Activated CD8-positive, alpha-beta T cell treated with anti-CD3 and anti-CD28 coated beads for 36 hours (primary cell): ENCODE measurements at regions not wholly inside any gene's neighbourhood (a gene's known extent, or its start where the extent isn't known, plus 50 kb on each side); places are given as distances from the start of the nearest gene placed in this dataset.

Source experiments
- ATAC-seq: fragments of 200-7000 bp; cut with Tn5 transposase; one replicate; pipeline ENCODE4 v1.10.0; 2021; ENCODE audit warnings: mild to moderate bottlenecking, moderate library complexity
- CTCF ChIA-PET: fragments of 350-600 bp; sonication (Branson Sonifier 250); formaldehyde crosslinking; loops from one replicate; lab custom pipeline; 2021; ENCODE audit warnings: antibody characterized with exemption; lab: Charles Lee
- POLR2A ChIA-PET: fragments of 350-600 bp; sonication (Branson Sonifier 250); formaldehyde crosslinking; loops from one replicate; lab custom pipeline; 2021; ENCODE audit warnings: antibody characterized with exemption; lab: Charles Lee
- DNase-seq: peaks from one replicate; pipeline ENCODE4 v3.0.0-alpha.2; 2020
- H3K27ac Mint-ChIP-seq: one replicate; pipeline ENCODE4 v1.8.0; 2021; ENCODE audit warnings: mild to moderate bottlenecking, mixed read lengths
- H3K27me3 Mint-ChIP-seq: one replicate; pipeline ENCODE4 v1.8.0; 2021; ENCODE audit warnings: mixed read lengths
- H3K36me3 Mint-ChIP-seq: one replicate; pipeline ENCODE4 v1.8.0; 2021; ENCODE audit warnings: low read depth, mixed read lengths
- H3K4me1 Mint-ChIP-seq: one replicate; pipeline ENCODE4 v1.8.0; 2021; ENCODE audit warnings: low read depth, mixed read lengths
- H3K4me3 Mint-ChIP-seq: one replicate; pipeline ENCODE4 v1.8.0; 2021; ENCODE audit warnings: mild to moderate bottlenecking, moderate library complexity, mixed read lengths
- H3K9me3 Mint-ChIP-seq: one replicate; pipeline ENCODE4 v1.8.0; 2021; ENCODE audit warnings: mixed read lengths
- intact Hi-C: fragments of 100-400 bp; cut with micrococcal nuclease; formaldehyde crosslinking; loops from one replicate; pipeline ENCODE4 v1.10.0; 2022
- TF ChIP-seq, protein P1 (sequence below): fragments of 200-600 bp; IDR thresholded peaks from one replicate; pipeline ENCODE4 v1.8.0; 2022; ENCODE audit warnings: antibody characterized with exemption, mild to moderate bottlenecking

DNA sequence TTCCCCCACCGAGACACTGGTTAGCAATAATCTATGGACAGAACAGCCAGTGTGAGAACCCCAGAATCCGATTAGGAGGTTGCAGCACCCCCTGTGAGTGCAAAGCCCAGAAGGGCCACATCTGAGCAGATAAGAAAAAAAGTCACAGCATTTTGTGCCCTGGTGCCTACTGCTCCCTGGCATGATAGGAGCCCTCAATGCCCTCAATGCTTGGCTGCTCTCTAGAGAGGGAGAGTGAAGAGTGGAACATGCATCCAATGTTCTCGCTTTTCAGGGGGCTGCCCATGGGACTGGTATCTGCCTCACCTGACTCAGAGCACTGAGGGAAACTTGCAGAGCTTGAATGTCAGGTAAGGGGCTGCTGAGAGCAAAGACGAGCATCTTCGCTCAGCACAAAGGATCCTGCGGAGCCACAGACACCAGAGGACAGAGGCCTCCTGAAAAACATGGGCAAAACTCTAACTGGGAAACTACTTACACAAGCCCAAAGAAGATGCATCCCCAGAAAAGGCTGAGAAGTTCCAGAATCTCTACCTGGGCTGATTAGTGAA lies 98.0 kb upstream of the FAM20C start:
- intact Hi-C loops = no loop called here
- Mint-ChIP-seq H3K27me3 (peaks cover 10% of the 10 kb centered on the region), H3K4me1 (peaks cover 6% of the 10 kb centered on the region), H3K27ac (no peak overlapping the region), H3K36me3 (no peaks in the 10 kb centered on the region), H3K4me3 (no peak overlapping the region), H3K9me3 (peaks cover 3% of the 10 kb centered on the region)
- POLR2A ChIA-PET = no interaction called here
- CTCF ChIA-PET = no interaction called here
- TF ChIP-seq, protein P1, sequence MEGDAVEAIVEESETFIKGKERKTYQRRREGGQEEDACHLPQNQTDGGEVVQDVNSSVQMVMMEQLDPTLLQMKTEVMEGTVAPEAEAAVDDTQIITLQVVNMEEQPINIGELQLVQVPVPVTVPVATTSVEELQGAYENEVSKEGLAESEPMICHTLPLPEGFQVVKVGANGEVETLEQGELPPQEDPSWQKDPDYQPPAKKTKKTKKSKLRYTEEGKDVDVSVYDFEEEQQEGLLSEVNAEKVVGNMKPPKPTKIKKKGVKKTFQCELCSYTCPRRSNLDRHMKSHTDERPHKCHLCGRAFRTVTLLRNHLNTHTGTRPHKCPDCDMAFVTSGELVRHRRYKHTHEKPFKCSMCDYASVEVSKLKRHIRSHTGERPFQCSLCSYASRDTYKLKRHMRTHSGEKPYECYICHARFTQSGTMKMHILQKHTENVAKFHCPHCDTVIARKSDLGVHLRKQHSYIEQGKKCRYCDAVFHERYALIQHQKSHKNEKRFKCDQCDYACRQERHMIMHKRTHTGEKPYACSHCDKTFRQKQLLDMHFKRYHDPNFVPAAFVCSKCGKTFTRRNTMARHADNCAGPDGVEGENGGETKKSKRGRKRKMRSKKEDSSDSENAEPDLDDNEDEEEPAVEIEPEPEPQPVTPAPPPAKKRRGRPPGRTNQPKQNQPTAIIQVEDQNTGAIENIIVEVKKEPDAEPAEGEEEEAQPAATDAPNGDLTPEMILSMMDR = no peak
- no peak for ATAC-seq
- DNase-seq = no peak

DNA sequence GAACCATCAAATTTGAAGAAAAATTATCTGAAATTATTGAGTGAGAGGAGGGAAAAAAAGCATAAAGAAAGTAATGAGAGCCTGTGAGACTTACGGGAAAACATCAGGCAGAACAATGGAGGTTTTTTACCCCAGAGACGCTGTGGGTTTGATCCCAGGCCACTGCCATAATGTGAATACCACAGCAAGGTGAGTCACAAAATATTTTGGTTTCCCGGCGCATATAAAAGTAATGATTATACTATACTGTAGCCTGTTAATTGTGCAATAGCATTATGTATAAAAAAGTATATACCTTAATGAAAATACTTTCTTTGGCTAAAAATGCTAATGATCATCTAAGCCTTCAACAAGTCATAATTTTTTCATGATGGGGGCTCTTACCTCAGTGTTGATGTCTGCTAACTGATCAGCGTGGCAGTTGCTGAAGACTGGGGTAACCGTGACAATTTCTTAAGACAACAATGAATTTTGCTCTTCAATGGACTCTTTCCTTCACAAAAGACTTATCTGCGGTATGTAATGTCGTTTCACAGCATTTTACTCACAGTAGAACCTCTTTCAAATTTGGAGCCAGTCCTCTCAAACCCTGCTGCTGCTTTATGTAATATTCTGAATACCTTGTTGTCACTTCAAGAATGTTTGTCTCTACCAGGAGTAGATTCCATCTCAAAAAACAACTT lies 97.0 kb upstream of the FAM20C start:
- H3K27ac Mint-ChIP-seq = no peak overlapping the region
- H3K36me3 Mint-ChIP-seq = no peaks in the 10 kb centered on the region
- peaks cover 10% of the 10 kb centered on the region for H3K27me3 Mint-ChIP-seq
- ATAC-seq (no peak), DNase-seq (no peak)
- peaks cover 3% of the 10 kb centered on the region for H3K4me1 Mint-ChIP-seq
- TF ChIP-seq, protein P1 = no peak
- no peak overlapping the region for H3K4me3 Mint-ChIP-seq
- peaks cover 3% of the 10 kb centered on the region for H3K9me3 Mint-ChIP-seq
- intact Hi-C loops = no loop called here
- POLR2A ChIA-PET = no interaction called here
- CTCF ChIA-PET = no interaction called here

DNA sequence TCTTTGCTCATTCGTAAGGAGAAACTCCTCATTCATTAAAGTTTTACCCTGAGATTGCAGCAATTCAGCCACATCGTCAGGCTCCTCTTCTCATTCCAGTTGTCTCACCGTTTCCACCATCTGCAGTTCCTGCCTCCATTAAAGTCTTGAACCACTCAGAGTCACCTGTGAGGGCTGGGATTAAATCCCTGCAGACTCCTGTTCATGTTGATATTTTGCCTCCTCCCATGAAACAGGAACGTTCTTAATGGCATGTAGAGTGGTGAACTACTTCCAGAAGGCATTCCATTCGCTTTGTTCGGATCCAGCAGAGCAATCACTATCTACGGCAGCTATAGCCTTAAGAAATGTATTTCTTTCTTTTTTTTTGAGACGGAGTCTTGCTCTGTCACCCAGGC lies 96.5 kb upstream of the FAM20C start:
- ChIA-PET CTCF (no interaction called here), POLR2A (no interaction called here)
- Mint-ChIP-seq H3K9me3 (peaks cover 3% of the 10 kb centered on the region), H3K27me3 (peaks cover 10% of the 10 kb centered on the region), H3K27ac (no peak overlapping the region), H3K36me3 (no peaks in the 10 kb centered on the region), H3K4me3 (no peak overlapping the region), H3K4me1 (no peaks in the 10 kb centered on the region)
- ATAC-seq = no peak
- TF ChIP-seq, protein P1 = no peak
- intact Hi-C loops = no loop called here
- DNase-seq = no peak

DNA sequence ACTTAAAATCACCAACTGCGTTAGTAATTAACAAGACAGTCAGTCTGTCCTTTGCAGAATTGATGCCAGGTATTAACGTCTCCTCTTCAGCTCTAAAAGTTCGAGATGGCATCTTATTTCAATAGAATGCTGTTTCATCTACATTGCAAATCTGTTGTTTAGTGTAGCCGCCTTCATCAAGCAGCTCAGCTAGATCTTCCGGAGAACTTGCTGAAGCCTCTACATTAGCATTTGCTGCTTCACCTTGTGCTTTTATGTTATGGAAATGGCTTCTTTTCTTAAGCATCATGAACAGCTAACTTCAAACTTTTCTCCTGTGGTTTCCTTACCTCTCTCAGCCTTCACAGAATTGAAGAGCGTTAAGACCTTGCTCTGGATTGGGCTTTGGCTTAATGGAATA lies 95.5 kb upstream of the FAM20C start:
- intact Hi-C loops = no loop called here
- peaks cover 10% of the 10 kb centered on the region for H3K27me3 Mint-ChIP-seq
- no peak overlapping the region for H3K27ac Mint-ChIP-seq
- ATAC-seq = no peak
- no peaks in the 10 kb centered on the region for H3K4me1 Mint-ChIP-seq
- POLR2A ChIA-PET = no interaction called here
- H3K4me3 Mint-ChIP-seq = no peak overlapping the region
- H3K9me3 Mint-ChIP-seq = peaks cover 3% of the 10 kb centered on the region
- DNase-seq = no peak
- no peaks in the 10 kb centered on the region for H3K36me3 Mint-ChIP-seq
- CTCF ChIA-PET = no interaction called here
- TF ChIP-seq, protein P1 = no peak

DNA sequence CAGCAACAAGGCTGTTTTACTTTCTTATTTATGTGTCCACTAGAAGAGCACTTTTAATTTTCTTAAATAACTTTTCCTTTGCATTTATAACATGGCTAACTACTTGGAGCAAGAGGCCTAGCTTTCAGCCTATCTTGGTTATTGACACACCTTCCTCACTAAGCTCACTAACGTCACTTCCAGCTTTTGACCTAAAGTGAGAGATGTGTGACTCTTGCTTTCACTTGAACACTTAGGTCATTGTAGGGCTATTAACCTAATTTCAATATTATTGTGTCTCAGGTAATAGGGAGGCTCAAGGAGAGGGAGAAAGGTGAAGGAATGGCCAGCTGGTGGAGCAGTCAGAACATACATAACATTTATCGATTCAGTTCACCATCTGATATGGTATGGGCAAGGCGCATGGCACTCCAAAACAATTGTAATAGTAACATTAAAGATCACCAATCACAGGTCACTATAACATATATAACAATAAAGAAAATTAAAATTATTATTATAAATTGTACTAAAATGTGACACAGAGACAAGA lies 95.0 kb upstream of the FAM20C start:
- DNase-seq (no peak), ATAC-seq (no peak)
- Mint-ChIP-seq H3K27me3 (peaks cover 10% of the 10 kb centered on the region), H3K9me3 (peaks cover 3% of the 10 kb centered on the region), H3K4me1 (no peaks in the 10 kb centered on the region), H3K36me3 (no peaks in the 10 kb centered on the region), H3K4me3 (no peak overlapping the region), H3K27ac (no peak overlapping the region)
- ChIA-PET POLR2A (no interaction called here), CTCF (no interaction called here)
- TF ChIP-seq, protein P1 = no peak
- intact Hi-C loops = no loop called here
